GM12864 (cell line): ENCODE measurements at regions not wholly inside any gene's neighbourhood (a gene's known extent, or its start where the extent isn't known, plus 50 kb on each side); places are given as distances from the start of the nearest gene placed in this dataset.

Experiments
- DNase-seq: peaks from one replicate; pipeline ENCODE4 v3.0.0-alpha.2; 2011; ENCODE audit warnings: low read depth
- H3K4me3 ChIP-seq: 2 replicates; pipeline ENCODE4 v1.5.1; 2011; ENCODE audit warnings: mild to moderate bottlenecking, low read depth, low read length, control low read depth
- TF ChIP-seq, protein P1 (sequence below): IDR thresholded peaks from 2 replicates; pipeline ENCODE4 v1.5.1; 2011; ENCODE audit warnings: low read depth, mild to moderate bottlenecking, moderate library complexity, low read length, control low read depth, inconsistent platforms; ENCODE audit errors: missing control alignments

DNA sequence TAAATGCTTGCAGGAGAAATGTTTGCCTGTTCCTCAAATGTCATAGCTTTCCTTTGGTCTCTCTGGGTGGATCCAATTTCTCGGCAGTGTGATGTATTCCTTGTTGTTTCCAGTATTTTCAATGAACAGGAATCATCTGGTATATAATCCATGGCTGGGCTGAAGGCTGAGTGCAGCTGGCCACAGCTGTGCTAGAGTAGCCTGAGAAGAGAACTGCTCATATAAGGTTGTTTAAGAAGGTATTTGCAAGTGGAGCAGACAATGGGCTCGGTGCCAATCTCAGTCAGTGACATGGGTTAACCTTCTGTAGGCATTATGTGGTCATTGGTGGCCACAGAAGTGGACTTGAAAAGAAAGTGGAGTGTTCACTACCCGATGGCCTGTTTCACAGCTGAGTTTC is 390.3 kb downstream of the SPRY1 start:
- H3K4me3 ChIP-seq: no peak overlapping the region
- DNase-seq: no peak
- TF ChIP-seq, protein P1, sequence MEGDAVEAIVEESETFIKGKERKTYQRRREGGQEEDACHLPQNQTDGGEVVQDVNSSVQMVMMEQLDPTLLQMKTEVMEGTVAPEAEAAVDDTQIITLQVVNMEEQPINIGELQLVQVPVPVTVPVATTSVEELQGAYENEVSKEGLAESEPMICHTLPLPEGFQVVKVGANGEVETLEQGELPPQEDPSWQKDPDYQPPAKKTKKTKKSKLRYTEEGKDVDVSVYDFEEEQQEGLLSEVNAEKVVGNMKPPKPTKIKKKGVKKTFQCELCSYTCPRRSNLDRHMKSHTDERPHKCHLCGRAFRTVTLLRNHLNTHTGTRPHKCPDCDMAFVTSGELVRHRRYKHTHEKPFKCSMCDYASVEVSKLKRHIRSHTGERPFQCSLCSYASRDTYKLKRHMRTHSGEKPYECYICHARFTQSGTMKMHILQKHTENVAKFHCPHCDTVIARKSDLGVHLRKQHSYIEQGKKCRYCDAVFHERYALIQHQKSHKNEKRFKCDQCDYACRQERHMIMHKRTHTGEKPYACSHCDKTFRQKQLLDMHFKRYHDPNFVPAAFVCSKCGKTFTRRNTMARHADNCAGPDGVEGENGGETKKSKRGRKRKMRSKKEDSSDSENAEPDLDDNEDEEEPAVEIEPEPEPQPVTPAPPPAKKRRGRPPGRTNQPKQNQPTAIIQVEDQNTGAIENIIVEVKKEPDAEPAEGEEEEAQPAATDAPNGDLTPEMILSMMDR: no peak

DNA sequence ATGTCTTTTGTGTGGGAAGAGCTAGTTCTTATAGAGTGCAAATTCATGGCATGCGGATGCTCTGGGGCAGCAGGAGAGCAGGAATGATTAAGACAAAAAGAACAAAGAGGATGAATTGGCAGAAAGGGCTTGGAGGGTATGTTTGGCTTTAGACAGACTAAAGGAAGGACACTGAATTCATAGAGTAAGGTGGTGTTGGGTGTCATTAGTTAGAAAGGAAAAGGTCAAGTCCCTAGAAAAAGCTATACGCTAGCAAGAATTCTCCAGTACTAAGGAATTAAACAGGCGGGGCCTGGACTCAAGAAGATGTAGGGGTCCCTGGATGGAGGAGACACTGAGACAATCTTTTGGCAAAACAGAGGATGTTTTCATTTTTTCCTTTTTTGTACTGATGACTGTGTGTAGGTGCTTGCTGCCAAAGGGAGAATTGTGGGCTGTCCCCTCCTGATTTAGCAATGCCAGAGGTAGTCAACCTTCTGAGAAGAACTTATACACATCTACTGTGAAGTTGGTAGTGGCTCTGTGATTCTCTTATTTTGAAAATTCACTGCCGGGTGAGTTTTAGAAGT is 391.0 kb downstream of the SPRY1 start:
- TF ChIP-seq, protein P1: no peak
- H3K4me3 ChIP-seq: no peak overlapping the region
- DNase-seq: no peak

DNA sequence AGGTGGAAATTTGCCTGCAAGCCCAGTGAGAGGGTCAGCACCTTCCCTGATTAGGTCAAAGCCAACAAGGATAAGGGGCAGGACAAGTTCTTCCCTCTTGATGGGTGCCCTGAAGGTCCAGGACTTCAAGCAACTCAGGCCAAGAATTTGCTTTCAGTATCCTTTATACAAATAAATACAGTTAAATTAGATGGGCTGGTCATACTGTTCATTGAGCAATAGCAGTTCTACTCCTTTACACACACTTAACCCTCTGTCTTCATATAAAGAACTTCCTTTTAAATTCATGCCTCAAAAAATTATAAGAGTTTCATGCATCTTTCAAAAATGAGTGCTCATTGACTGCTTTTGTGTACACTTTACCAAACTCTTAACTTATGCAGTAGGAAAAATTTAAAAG is 392.0 kb downstream of the SPRY1 start:
- no peak overlapping the region for H3K4me3 ChIP-seq
- DNase-seq: no peak
- TF ChIP-seq, protein P1: no peak

DNA sequence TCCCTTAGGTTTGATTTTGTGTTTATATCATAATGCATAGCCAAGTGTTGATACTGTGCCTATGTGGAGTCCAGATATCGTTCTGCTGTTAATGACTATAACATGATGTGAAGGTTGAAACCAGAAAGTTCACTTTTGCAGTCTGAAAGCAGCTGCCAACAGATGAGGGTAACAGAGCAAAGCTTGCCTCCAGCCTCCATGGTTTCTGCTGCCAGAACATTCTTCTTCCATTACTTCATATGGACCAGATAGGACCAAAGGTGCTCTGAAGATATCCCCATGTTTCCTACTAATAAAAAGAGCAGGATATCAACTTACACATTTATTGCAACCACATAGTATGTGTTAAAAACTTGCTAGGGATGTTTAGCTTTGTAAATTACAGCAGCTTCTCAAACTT is 394.1 kb downstream of the SPRY1 start:
- TF ChIP-seq, protein P1: no peak
- DNase-seq: no peak

DNA sequence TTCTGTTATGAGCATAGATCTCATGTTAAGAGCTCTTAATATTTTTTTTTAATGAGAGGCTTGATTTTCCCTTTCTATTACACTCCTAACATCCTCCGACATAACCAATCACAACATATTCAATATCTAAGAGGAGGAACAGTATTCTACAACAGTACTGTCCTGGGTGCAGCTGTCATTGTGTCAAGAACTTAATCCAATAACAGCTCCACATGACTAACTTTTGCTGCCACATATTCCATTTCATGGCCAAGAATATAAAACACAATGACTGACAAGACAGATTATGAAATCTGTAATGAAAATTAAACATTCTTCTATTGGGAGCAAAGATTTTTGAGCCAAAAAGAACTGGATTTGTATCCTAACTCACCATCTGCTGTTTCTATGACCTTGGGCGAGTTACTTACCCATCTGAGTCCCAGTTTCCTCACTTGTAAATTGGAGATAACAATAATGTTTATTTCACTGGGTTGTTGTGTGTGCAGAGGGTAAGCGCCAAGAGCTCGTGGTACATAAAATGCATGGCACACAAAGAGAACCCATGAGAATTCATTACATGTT is 405.6 kb downstream of the SPRY1 start:
- DNase-seq: no peak
- H3K4me3 ChIP-seq: no peak overlapping the region
- TF ChIP-seq, protein P1: no peak

More for the DNA sequence above, 394.1 kb downstream of the SPRY1 start:
- H3K4me3 ChIP-seq: no peak overlapping the region

GRCh38 chr4:123802933-123803332 is 406.3 kb downstream of the SPRY1 start:
- no peak overlapping the region for H3K4me3 ChIP-seq
- DNase-seq: no peak
- TF ChIP-seq, protein P1: no peak

DNA sequence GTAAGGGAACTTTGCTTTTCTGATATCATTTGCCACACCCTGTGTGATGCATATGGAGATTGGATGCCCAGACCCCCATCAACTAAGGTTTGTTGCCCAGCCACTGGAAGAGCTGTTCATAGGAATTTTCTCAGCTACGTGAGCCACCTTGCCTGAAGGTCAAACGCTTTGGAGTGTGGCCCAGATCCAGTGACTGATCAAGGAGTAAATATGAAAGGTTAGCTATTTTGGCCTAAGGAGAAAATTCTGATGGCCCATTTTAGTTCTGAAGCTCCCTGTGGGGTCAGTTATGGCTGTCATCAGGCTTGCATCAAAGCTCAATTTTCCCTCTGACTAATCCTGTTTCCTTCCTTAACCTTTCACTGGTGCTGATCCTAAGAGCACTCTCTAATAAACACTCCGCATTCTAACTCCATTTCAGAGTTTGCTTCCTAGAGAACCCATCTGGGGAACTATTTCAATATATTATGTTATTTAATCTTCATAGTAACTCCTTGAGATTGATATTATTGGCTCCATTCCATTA is 407.7 kb downstream of the SPRY1 start:
- TF ChIP-seq, protein P1: no peak
- H3K4me3 ChIP-seq: no peak overlapping the region
- DNase-seq: no peak
